Activated naive CD4-positive, alpha-beta T cell treated with anti-CD3 and anti-CD28 coated beads, Interleukin-2, amount 10 ng/mL, durations not matched to agents 7 days and 5 days (primary cell): ENCODE measurements at regions not wholly inside any gene's neighbourhood (a gene's known extent, or its start where the extent isn't known, plus 50 kb on each side); places are given as distances from the start of the nearest gene placed in this dataset.
"Not testable (repeated sequence)": the region's sequence is repeated elsewhere in the genome, so short reads cannot be mapped to it uniquely, and the experiment has no call there.

Source experiments
- CTCF ChIA-PET: fragments of 350-600 bp; sonication (Branson Sonifier 250); formaldehyde crosslinking; loops from one replicate; lab custom pipeline; 2021; ENCODE audit warnings: antibody characterized with exemption; lab: Charles Lee
- DNase-seq: peaks from one replicate; pipeline ENCODE4 v3.0.0-alpha.2; 2020
- H3K27ac Mint-ChIP-seq: one replicate; pipeline ENCODE4 v1.8.0; 2021; ENCODE audit warnings: mild to moderate bottlenecking, moderate library complexity, mixed read lengths
- H3K27me3 Mint-ChIP-seq: one replicate; pipeline ENCODE4 v1.8.0; 2021; ENCODE audit warnings: mild to moderate bottlenecking, mixed read lengths
- H3K36me3 Mint-ChIP-seq: one replicate; pipeline ENCODE4 v1.8.0; 2021; ENCODE audit warnings: mixed read lengths
- H3K4me1 Mint-ChIP-seq: one replicate; pipeline ENCODE4 v1.8.0; 2021; ENCODE audit warnings: mixed read lengths
- H3K4me3 Mint-ChIP-seq: one replicate; pipeline ENCODE4 v1.8.0; 2021; ENCODE audit warnings: mild to moderate bottlenecking, moderate library complexity, mixed read lengths
- H3K9me3 Mint-ChIP-seq: one replicate; pipeline ENCODE4 v1.8.0; 2021; ENCODE audit warnings: mixed read lengths

DNA sequence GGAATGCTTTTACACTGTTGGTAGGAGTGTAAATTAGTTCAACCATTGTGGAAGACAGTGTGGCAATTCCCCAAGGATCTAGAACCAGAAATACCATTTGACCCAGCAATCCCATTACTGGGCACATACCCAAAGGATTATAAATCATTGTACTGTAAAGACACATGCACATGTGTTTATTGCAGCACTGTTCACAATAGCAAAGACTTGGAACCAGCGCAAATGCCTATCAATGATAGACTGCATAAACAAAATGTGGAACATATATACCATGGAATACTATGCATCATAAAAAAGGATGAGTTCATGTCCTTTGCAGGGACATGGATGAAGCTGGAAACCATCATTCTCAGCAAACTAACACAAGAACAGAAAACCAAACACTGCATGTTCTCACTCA lies 174.8 kb upstream of the KRR1 start:
- H3K36me3 Mint-ChIP-seq, DNase-seq, H3K4me1 Mint-ChIP-seq, H3K27ac Mint-ChIP-seq, H3K4me3 Mint-ChIP-seq, CTCF ChIA-PET, H3K27me3 Mint-ChIP-seq, H3K9me3 Mint-ChIP-seq: not testable (repeated sequence)

- no peaks in the 10 kb centered on the region for H3K4me1 Mint-ChIP-seq
- no peak for DNase-seq
- no peaks in the 10 kb centered on the region for H3K9me3 Mint-ChIP-seq
- H3K4me3 Mint-ChIP-seq = no peak overlapping the region
- no peaks in the 10 kb centered on the region for H3K36me3 Mint-ChIP-seq
- CTCF ChIA-PET = no interaction called here
- no peaks in the 10 kb centered on the region for H3K27me3 Mint-ChIP-seq
- H3K27ac Mint-ChIP-seq = no peak overlapping the region
Observed at GRCh38 chr12:75685617-75686225, 174.3 kb upstream of the KRR1 start.

DNA sequence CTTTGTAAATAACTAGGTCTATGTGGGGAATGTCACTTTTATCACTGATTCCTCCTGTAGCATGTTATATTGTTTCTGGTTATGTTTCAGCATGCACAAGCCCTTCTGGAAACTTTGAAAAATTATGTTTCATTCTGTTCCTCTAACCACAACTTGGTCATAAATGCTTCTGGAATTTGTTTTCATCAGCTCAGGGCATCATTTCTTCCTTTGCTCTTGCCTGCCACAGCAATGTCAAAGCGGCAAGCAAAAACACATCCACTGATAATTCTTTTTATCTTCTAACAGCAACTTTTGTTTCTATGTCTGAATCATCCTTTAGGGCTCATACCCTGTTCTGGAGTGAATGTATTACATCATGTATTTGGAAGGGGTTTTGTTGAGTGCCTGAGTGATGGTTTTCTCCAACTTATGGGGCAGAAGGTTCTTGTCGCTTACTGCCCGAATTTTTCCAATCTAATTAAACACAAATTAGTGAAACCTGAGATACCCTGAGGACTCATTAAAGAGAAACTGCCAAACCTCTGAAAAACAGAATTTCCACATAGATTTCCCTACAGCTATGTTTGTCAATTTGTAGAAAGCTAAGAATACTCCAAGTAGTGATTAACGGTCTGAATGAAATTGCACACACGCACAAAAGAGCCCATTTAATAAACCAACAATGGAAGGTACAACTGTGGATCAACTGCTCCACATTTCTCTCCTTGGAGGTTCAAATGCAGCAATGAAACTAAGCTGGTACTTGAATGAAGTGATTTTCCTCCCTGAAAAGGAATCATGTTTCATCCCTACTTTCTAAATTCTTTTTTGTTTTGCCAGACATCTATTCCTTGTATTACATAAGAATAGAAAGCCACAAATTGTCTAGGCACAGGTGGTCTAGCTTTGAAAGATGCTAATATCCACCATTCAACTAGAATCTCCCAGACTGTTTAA lies 173.5 kb upstream of the KRR1 start:
- no peak overlapping the region for H3K27ac Mint-ChIP-seq
- H3K27me3 Mint-ChIP-seq = no peaks in the 10 kb centered on the region
- H3K9me3 Mint-ChIP-seq = peaks cover under 1% of the 10 kb centered on the region
- CTCF ChIA-PET = no interaction called here
- H3K36me3 Mint-ChIP-seq = no peaks in the 10 kb centered on the region
- no peak overlapping the region for H3K4me3 Mint-ChIP-seq
- no peak for DNase-seq
- no peaks in the 10 kb centered on the region for H3K4me1 Mint-ChIP-seq

- H3K4me3 Mint-ChIP-seq, H3K27me3 Mint-ChIP-seq, H3K36me3 Mint-ChIP-seq, H3K27ac Mint-ChIP-seq, CTCF ChIA-PET, H3K4me1 Mint-ChIP-seq, DNase-seq, H3K9me3 Mint-ChIP-seq: not testable (repeated sequence)
Observed at GRCh38 chr12:75683995-75684586, 172.7 kb upstream of the KRR1 start.

DNA sequence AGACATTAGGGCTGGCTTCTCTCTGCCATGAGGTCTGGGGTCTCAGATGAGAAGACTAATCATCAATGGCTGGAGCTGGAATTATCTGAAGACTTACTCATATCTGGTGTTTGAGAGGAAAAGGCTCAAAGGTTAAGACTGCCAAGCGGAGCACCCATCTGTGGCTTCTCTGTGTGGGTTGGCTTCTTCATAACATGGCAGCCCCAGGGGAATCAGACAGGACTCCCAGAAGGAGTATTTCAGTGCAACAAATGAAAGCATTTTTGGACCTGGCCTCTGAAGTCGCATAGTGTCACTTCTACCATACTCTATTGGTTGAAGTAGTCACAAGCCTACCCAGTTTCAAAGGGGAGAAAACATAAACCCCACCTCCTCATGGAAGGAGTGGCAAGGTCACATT lies 171.8 kb upstream of the KRR1 start:
- DNase-seq = no peak
- Mint-ChIP-seq H3K9me3 (peaks cover 1% of the 10 kb centered on the region), H3K4me1 (no peaks in the 10 kb centered on the region), H3K4me3 (no peak overlapping the region), H3K36me3 (no peaks in the 10 kb centered on the region), H3K27me3 (no peaks in the 10 kb centered on the region), H3K27ac (no peak overlapping the region)
- CTCF ChIA-PET = no interaction called here

DNA sequence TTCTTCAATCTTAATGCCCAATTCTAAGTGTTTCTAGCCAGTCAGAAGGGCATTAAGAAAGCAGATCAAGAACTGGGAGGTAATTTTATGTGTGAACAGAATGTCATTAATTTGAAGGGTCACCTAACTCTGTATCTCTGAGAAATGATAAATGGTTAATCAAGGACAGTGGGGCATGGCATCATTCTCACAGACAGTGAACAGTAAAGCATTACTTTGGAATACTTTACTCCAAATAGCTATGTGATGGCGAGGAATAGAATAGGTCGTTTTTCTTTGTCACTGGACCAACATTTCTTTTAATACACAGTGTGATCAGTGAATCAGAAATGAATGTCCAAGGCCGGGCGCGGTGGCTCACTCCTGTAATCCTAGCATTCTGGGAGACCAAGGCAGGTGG lies 166.1 kb upstream of the KRR1 start:
- CTCF ChIA-PET = no interaction called here
- H3K27me3 Mint-ChIP-seq = no peaks in the 10 kb centered on the region
- no peak overlapping the region for H3K4me3 Mint-ChIP-seq
- peaks cover 1% of the 10 kb centered on the region for H3K9me3 Mint-ChIP-seq
- H3K36me3 Mint-ChIP-seq = no peaks in the 10 kb centered on the region
- no peaks in the 10 kb centered on the region for H3K4me1 Mint-ChIP-seq
- H3K27ac Mint-ChIP-seq = no peak overlapping the region
- no peak for DNase-seq

DNA sequence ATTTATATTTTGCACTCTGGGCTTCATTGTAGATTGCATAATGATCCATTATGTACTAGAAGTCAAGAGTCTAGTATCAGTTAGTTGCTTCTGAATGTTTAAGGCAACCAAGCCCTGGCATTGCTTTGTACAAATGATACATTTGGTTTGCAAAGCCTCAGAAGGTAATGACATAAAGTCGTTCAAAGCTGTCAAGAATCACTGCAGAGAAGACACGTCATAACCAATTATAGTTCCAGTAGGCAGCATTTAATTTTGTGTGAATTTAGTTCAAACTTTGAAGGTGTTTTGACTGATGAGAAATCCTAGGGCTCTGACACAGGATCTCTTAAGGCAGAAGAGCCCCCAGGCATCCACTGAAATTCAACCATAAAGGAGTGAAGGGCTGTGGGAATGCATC lies 163.0 kb upstream of the KRR1 start:
- no peak for DNase-seq
- Mint-ChIP-seq H3K9me3 (no peaks in the 10 kb centered on the region), H3K36me3 (no peaks in the 10 kb centered on the region), H3K4me3 (no peak overlapping the region), H3K27me3 (peaks cover 3% of the 10 kb centered on the region), H3K4me1 (no peaks in the 10 kb centered on the region), H3K27ac (no peak overlapping the region)
- CTCF ChIA-PET = no interaction called here

- Mint-ChIP-seq H3K27me3 (peaks cover 3% of the 10 kb centered on the region), H3K27ac (no peak overlapping the region), H3K4me3 (no peak overlapping the region), H3K4me1 (no peaks in the 10 kb centered on the region), H3K36me3 (no peaks in the 10 kb centered on the region), H3K9me3 (no peaks in the 10 kb centered on the region)
- DNase-seq = no peak
- CTCF ChIA-PET = no interaction called here
Observed at GRCh38 chr12:75672200-75672599, 160.8 kb upstream of the KRR1 start.

DNA sequence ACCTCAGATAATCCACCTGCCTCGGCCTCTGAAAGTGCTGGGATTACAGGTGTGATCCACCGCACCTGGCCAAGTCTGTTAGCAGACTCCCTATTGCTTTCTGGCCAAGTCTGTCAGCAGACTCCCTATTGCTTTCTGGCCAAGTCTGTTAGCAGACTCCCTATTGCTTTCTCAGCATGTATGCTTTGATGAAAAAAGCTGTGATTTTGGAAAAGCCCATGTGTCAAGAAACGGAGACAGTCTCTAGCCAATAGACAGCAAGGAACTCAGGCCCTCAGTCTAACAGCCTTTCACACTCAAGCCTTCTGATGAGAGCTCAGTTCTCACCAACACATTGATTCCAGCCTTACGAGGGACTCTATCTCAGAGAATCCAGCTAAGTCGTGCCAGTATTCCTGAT lies 158.8 kb upstream of the KRR1 start:
- CTCF ChIA-PET = no interaction called here
- DNase-seq = no peak

DNA sequence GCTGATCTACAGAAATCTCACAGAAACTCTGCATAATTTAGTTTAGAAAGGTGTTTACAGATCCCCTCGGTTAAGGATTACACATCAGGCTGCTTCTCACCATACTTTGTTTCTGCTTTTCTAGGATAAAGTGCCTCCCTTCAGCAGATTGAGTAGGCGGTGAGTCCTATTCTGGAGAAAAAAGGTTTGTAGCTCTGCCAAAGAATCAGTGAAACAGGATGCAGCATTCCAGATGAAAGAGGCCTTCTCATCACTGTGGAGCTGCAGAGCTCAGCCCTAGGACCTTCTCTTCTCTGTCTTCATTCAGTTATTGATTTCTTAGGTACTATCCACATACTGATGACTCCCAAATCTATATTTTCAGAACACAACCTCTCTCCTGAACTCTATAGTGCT lies 155.5 kb upstream of the KRR1 start:
- CTCF ChIA-PET = no interaction called here
- no peak overlapping the region for H3K27ac Mint-ChIP-seq
- no peak overlapping the region for H3K4me3 Mint-ChIP-seq
- no peak for DNase-seq
- no peaks in the 10 kb centered on the region for H3K9me3 Mint-ChIP-seq
- H3K4me1 Mint-ChIP-seq = no peaks in the 10 kb centered on the region
- no peaks in the 10 kb centered on the region for H3K36me3 Mint-ChIP-seq
- H3K27me3 Mint-ChIP-seq = no peaks in the 10 kb centered on the region

More for the DNA sequence above, 158.8 kb upstream of the KRR1 start:
- Mint-ChIP-seq H3K27ac (no peak overlapping the region), H3K9me3 (no peaks in the 10 kb centered on the region), H3K36me3 (no peaks in the 10 kb centered on the region), H3K4me3 (no peak overlapping the region), H3K4me1 (no peaks in the 10 kb centered on the region), H3K27me3 (peaks cover 3% of the 10 kb centered on the region)

- no peaks in the 10 kb centered on the region for H3K36me3 Mint-ChIP-seq
- DNase-seq = no peak
- no peak overlapping the region for H3K4me3 Mint-ChIP-seq
- no peaks in the 10 kb centered on the region for H3K4me1 Mint-ChIP-seq
- H3K9me3 Mint-ChIP-seq = no peaks in the 10 kb centered on the region
- H3K27me3 Mint-ChIP-seq = no peaks in the 10 kb centered on the region
- CTCF ChIA-PET = interaction anchor here (0.6 kb wide), 1 partner anchor 1252 kb away, joined by 4 read pairs; no protein-coding TSS in a partner anchor
- H3K27ac Mint-ChIP-seq = no peak overlapping the region
Observed at GRCh38 chr12:75666126-75666938, 154.9 kb upstream of the KRR1 start.

DNA sequence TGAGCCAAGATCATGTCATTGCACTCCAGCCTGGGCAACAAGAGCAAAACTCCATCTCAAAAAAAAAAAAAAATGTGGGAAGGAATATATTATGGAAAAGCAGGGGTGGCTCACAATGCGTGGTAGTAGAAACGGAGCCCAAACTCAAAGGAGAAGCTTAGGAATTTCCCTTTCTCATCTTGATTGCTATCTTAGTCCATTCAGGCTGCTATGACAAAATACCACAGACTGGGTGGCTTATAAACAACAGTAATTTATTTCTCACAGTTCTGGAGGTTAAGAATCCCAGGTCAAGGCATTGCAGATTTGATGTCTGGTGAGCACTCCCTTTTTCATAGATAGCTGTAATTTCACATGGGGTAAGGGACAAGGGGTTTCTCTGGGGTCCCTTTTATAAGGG lies 153.8 kb upstream of the KRR1 start:
- DNase-seq = no peak
- H3K27ac Mint-ChIP-seq = no peak overlapping the region
- H3K4me3 Mint-ChIP-seq = no peak overlapping the region
- no peaks in the 10 kb centered on the region for H3K36me3 Mint-ChIP-seq
- no peaks in the 10 kb centered on the region for H3K4me1 Mint-ChIP-seq
- CTCF ChIA-PET = interaction anchor here (0.8 kb wide), 1 partner anchor 59 kb away, joined by 3 read pairs; no protein-coding TSS in a partner anchor
- no peaks in the 10 kb centered on the region for H3K27me3 Mint-ChIP-seq
- no peaks in the 10 kb centered on the region for H3K9me3 Mint-ChIP-seq

- no peak for DNase-seq
- CTCF ChIA-PET = no interaction called here
Observed at GRCh38 chr12:75662511-75663159, 151.2 kb upstream of the KRR1 start.

GRCh38 chr12:75661908-75662307 lies 150.5 kb upstream of the KRR1 start:
- Mint-ChIP-seq H3K36me3 (no peaks in the 10 kb centered on the region), H3K27ac (no peak overlapping the region), H3K4me1 (peaks cover 5% of the 10 kb centered on the region), H3K27me3 (no peaks in the 10 kb centered on the region), H3K9me3 (no peaks in the 10 kb centered on the region), H3K4me3 (no peak overlapping the region)
- CTCF ChIA-PET = no interaction called here
- DNase-seq = no peak

More at GRCh38 chr12:75662511-75663159, 151.2 kb upstream of the KRR1 start:
- Mint-ChIP-seq H3K27me3 (no peaks in the 10 kb centered on the region), H3K4me1 (peaks cover 5% of the 10 kb centered on the region), H3K4me3 (no peak overlapping the region), H3K36me3 (no peaks in the 10 kb centered on the region), H3K27ac (no peak overlapping the region), H3K9me3 (no peaks in the 10 kb centered on the region)
